H9 (cell line): ENCODE measurements at regions not wholly inside any gene's neighbourhood (a gene's known extent, or its start where the extent isn't known, plus 50 kb on each side); places are given as distances from the start of the nearest gene placed in this dataset.

Source experiments
- DNase-seq: peaks from one replicate; pipeline ENCODE4 v3.0.0-alpha.2; 2017
- H2AFZ ChIP-seq: one replicate; pipeline ENCODE4 v1.6.1; 2013; ENCODE audit warnings: mild to moderate bottlenecking, low read length, control low read depth, moderate library complexity
- H2AK5ac ChIP-seq: 2 replicates; pipeline ENCODE4 v1.6.1; 2013; ENCODE audit warnings: low read length, control low read depth, mixed read lengths; ENCODE audit not compliant: insufficient read length
- H2BK120ac ChIP-seq: one replicate; pipeline ENCODE4 v1.6.1; 2013; ENCODE audit warnings: low read depth, mild to moderate bottlenecking, low read length, control low read depth, inconsistent platforms; ENCODE audit not compliant: poor library complexity, severe bottlenecking
- H2BK12ac ChIP-seq: 2 replicates; pipeline ENCODE4 v1.6.1; 2013; ENCODE audit warnings: low read length, control low read depth, mixed read lengths, low read depth; ENCODE audit not compliant: insufficient read length
- H2BK15ac ChIP-seq: 2 replicates; pipeline ENCODE4 v1.6.1; 2013; ENCODE audit warnings: low read depth, low read length, control low read depth
- H2BK20ac ChIP-seq: one replicate; pipeline ENCODE4 v1.6.1; 2013; ENCODE audit warnings: low read depth, mild to moderate bottlenecking, low read length, control low read depth, inconsistent platforms; ENCODE audit not compliant: poor library complexity, severe bottlenecking
- H2BK5ac ChIP-seq: 2 replicates; pipeline ENCODE4 v1.6.1; 2013; ENCODE audit warnings: low read length, control low read depth, mixed read lengths; ENCODE audit not compliant: insufficient read length
- H3K14ac ChIP-seq: 2 replicates; pipeline ENCODE4 v1.6.1; 2013; ENCODE audit warnings: low read length, control low read depth; ENCODE audit not compliant: insufficient read depth
- H3K18ac ChIP-seq: 2 replicates; pipeline ENCODE4 v1.6.1; 2013; ENCODE audit warnings: low read depth, mild to moderate bottlenecking, mixed read lengths, low read length, control low read depth; ENCODE audit not compliant: insufficient read length
- H3K23ac ChIP-seq: 2 replicates; pipeline ENCODE4 v1.6.1; 2013; ENCODE audit warnings: low read length, control low read depth, mixed read lengths, low read depth; ENCODE audit not compliant: insufficient read length
- H3K23me2 ChIP-seq: 2 replicates; pipeline ENCODE4 v1.6.1; 2013; ENCODE audit warnings: low read depth, mild to moderate bottlenecking, mixed read lengths, low read length, control low read depth; ENCODE audit not compliant: insufficient read length, poor library complexity, severe bottlenecking
- H3K27ac ChIP-seq: 2 replicates; pipeline ENCODE4 v1.5.1; 2013; ENCODE audit warnings: low read length, control low read depth, mixed read lengths, low read depth; ENCODE audit not compliant: insufficient read length
- H3K27me3 ChIP-seq: 2 replicates; pipeline ENCODE4 v1.6.1; 2013; ENCODE audit warnings: low read length, control low read depth, inconsistent platforms; ENCODE audit not compliant: insufficient read depth
- H3K4ac ChIP-seq: 2 replicates; pipeline ENCODE4 v1.6.1; 2013; ENCODE audit warnings: low read depth, mild to moderate bottlenecking, control low read depth, inconsistent platforms, low read length, moderate library complexity
- H3K4me1 ChIP-seq: 2 replicates; pipeline ENCODE4 v1.6.1; 2013; ENCODE audit warnings: low read length, control low read depth, inconsistent platforms; ENCODE audit not compliant: insufficient read depth
- H3K4me2 ChIP-seq: 2 replicates; pipeline ENCODE4 v1.6.1; 2013; ENCODE audit warnings: low read length, control low read depth, mixed read lengths; ENCODE audit not compliant: insufficient read length, insufficient read depth
- H3K56ac ChIP-seq: 2 replicates; pipeline ENCODE4 v1.6.1; 2013; ENCODE audit warnings: low read depth, mild to moderate bottlenecking, mixed read lengths, low read length, control low read depth; ENCODE audit not compliant: insufficient read length
- H3K79me1 ChIP-seq: 2 replicates; pipeline ENCODE4 v1.6.1; 2013; ENCODE audit warnings: low read depth, mild to moderate bottlenecking, moderate library complexity, low read length, control low read depth, inconsistent platforms; ENCODE audit not compliant: insufficient read depth, poor library complexity, severe bottlenecking
- H3K79me2 ChIP-seq: 2 replicates; pipeline ENCODE4 v1.6.1; 2013; ENCODE audit warnings: low read length, control low read depth, inconsistent platforms; ENCODE audit not compliant: insufficient read depth
- H3K9ac ChIP-seq: 2 replicates; pipeline ENCODE4 v1.6.1; 2013; ENCODE audit warnings: low read length, control low read depth, mixed read lengths; ENCODE audit not compliant: insufficient read length; ENCODE audit errors: extremely low read depth
- H3K9me3 ChIP-seq: one replicate; pipeline ENCODE4 v1.6.1; 2013; ENCODE audit warnings: low read depth, low read length, inconsistent platforms; ENCODE audit not compliant: control insufficient read depth
- H3T11ph ChIP-seq: one replicate; pipeline ENCODE4 v1.6.1; 2013; ENCODE audit warnings: mild to moderate bottlenecking, low read length, control low read depth, inconsistent platforms
- H4K20me1 ChIP-seq: one replicate; pipeline ENCODE4 v1.6.1; 2013; ENCODE audit not compliant: control insufficient read depth, insufficient read length, insufficient read depth
- H4K5ac ChIP-seq: 2 replicates; pipeline ENCODE4 v1.6.1; 2013; ENCODE audit warnings: low read depth, mild to moderate bottlenecking, mixed read lengths, low read length, control low read depth; ENCODE audit not compliant: insufficient read length
- H4K8ac ChIP-seq: replicated peaks from 2 replicates; pipeline ENCODE4 v1.6.1; 2013; ENCODE audit warnings: low read length, control low read depth, mixed read lengths, low read depth; ENCODE audit not compliant: insufficient read length
- H4K91ac ChIP-seq: 2 replicates; pipeline ENCODE4 v1.6.1; 2013; ENCODE audit warnings: low read depth, mild to moderate bottlenecking, moderate library complexity, mixed read lengths, low read length, control low read depth; ENCODE audit not compliant: insufficient read length
- H3K27ac Mint-ChIP-seq, 3 experiments: 2 replicates in 2 of 3; 3 replicates in 1 of 3; pipeline ENCODE4 v1.8.0; 2020 to 2021; ENCODE audit warnings: mixed read lengths in 3 of 3, mild to moderate bottlenecking in 1 of 3, moderate library complexity in 1 of 3
- H3K27me3 Mint-ChIP-seq: 2 replicates; pipeline ENCODE4 v1.8.0; 2021; ENCODE audit warnings: low read depth, mild to moderate bottlenecking, moderate library complexity, mixed read lengths
- H3K36me3 Mint-ChIP-seq, 3 experiments: 2 replicates in 2 of 3; 3 replicates in 1 of 3; pipeline ENCODE4 v1.8.0; 2020 to 2021; ENCODE audit warnings: low read depth in 3 of 3, mixed read lengths in 3 of 3; ENCODE audit not compliant: insufficient read depth in 1 of 3
- H3K4me1 Mint-ChIP-seq, 2 experiments: 2 replicates each; pipeline ENCODE4 v1.8.0; 2020; ENCODE audit warnings: mixed read lengths in 2 of 2
- H3K4me3 Mint-ChIP-seq, 2 experiments: 2 replicates in 1 of 2; 3 replicates in 1 of 2; pipeline ENCODE4 v1.8.0; 2020 to 2021; ENCODE audit warnings: mild to moderate bottlenecking in 2 of 2, mixed read lengths in 2 of 2, moderate library complexity in 1 of 2
- H3K9me3 Mint-ChIP-seq, 2 experiments: 2 replicates in 1 of 2; 3 replicates in 1 of 2; pipeline ENCODE4 v1.8.0; 2020; ENCODE audit warnings: mild to moderate bottlenecking in 2 of 2, mixed read lengths in 2 of 2, moderate library complexity in 1 of 2
- WGBS: extraction: QIAGEN DNeasy Blood & Tissue Kit; methylation state at CpG from one replicate; pipeline ENCODE4 v1.1.7; 2013; ENCODE audit warnings: missing lambda C conversion rate, low lambda C conversion rate, mixed read lengths; ENCODE audit not compliant: insufficient read length; ENCODE audit errors: extremely low coverage; 5-methylcytosine and 5-hydroxymethylcytosine counted together
- TF ChIP-seq, protein P1 (sequence below): fragments of 200-600 bp; sonication (generic); conservative IDR thresholded peaks from 3 replicates; pipeline ENCODE4 v1.8.0; 2021; ENCODE audit warnings: antibody characterized with exemption, mild to moderate bottlenecking

DNA sequence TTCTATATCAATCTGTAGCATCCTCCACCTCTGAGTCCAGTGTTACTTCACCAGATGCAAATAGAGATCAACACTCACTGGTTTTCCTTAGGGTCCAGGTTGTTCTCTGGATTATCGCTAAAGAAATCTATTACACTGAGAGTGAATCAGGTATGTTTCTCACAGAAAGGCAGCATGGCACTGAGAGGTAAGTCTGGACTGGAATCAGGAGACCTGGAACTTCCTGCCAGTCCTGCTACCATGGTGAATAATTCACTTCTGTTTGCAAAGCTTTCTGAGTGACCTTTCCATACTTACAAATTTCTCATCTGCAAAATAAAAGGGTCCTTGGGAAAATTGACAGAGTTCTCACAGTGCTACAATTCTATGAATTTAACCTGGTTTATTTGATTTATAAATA lies 1583.3 kb downstream of the MRPL39 start:
- no peaks in the 10 kb centered on the region for H3K4me1 ChIP-seq
- H3T11ph ChIP-seq = no peak overlapping the region
- no peak overlapping the region for H4K8ac ChIP-seq
- Mint-ChIP-seq H3K27ac (no peak overlapping the region), H3K36me3 (peaks cover 8 to 28% (median 17%) of the 10 kb centered on the region in 3 experiments; a peak in 6 of 7 replicates), H3K4me3 (no peak overlapping the region), H3K4me1 (no peaks in the 10 kb centered on the region), H3K27me3 (no peaks in the 10 kb centered on the region), H3K9me3 (peaks cover 51 to 63% of the 10 kb centered on the region in 2 experiments)
- H3K79me1 ChIP-seq = no peaks in the 10 kb centered on the region
- no peak overlapping the region for H4K5ac ChIP-seq
- H4K20me1 ChIP-seq = no peaks in the 10 kb centered on the region
- no peak overlapping the region for H3K4ac ChIP-seq
- H3K27me3 ChIP-seq = no peaks in the 10 kb centered on the region
- no peak overlapping the region for H3K23ac ChIP-seq
- H2AK5ac ChIP-seq = no peak overlapping the region
- no peak for DNase-seq
- TF ChIP-seq, protein P1, sequence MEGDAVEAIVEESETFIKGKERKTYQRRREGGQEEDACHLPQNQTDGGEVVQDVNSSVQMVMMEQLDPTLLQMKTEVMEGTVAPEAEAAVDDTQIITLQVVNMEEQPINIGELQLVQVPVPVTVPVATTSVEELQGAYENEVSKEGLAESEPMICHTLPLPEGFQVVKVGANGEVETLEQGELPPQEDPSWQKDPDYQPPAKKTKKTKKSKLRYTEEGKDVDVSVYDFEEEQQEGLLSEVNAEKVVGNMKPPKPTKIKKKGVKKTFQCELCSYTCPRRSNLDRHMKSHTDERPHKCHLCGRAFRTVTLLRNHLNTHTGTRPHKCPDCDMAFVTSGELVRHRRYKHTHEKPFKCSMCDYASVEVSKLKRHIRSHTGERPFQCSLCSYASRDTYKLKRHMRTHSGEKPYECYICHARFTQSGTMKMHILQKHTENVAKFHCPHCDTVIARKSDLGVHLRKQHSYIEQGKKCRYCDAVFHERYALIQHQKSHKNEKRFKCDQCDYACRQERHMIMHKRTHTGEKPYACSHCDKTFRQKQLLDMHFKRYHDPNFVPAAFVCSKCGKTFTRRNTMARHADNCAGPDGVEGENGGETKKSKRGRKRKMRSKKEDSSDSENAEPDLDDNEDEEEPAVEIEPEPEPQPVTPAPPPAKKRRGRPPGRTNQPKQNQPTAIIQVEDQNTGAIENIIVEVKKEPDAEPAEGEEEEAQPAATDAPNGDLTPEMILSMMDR = no peak
- no peak overlapping the region for H3K27ac ChIP-seq
- WGBS = no CpG with 5 or more reads among the region's 1 CpG
- no peak overlapping the region for H2BK15ac ChIP-seq
- H3K56ac ChIP-seq = no peak overlapping the region
- H3K18ac ChIP-seq = no peak overlapping the region
- no peaks in the 10 kb centered on the region for H3K79me2 ChIP-seq
- H3K9me3 ChIP-seq = no peaks in the 10 kb centered on the region
- H2AFZ ChIP-seq = no peak overlapping the region
- H3K14ac ChIP-seq = no peak overlapping the region
- H3K9ac ChIP-seq = no peak overlapping the region
- H2BK120ac ChIP-seq = no peak overlapping the region
- no peak overlapping the region for H2BK12ac ChIP-seq
- H2BK20ac ChIP-seq = no peak overlapping the region
- no peak overlapping the region for H4K91ac ChIP-seq
- H2BK5ac ChIP-seq = no peak overlapping the region
- H3K4me2 ChIP-seq = no peak overlapping the region
- no peaks in the 10 kb centered on the region for H3K23me2 ChIP-seq
